HL-60 (cell line): ENCODE measurements at regions not wholly inside any gene's neighbourhood (a gene's known extent, or its start where the extent isn't known, plus 50 kb on each side); places are given as distances from the start of the nearest gene placed in this dataset.

ENCODE experiments used
- CTCF ChIP-seq: IDR thresholded peaks from one replicate; pipeline ENCODE4 v1.5.1; 2011; ENCODE audit warnings: low read length, control low read depth, inconsistent platforms; ENCODE audit not compliant: insufficient read depth
- GABPA ChIP-seq: IDR thresholded peaks from 2 replicates; pipeline ENCODE4 v1.6.1; 2012; ENCODE audit warnings: low read depth
- POLR2AphosphoS5 ChIP-seq: IDR thresholded peaks from 2 replicates; pipeline ENCODE4 v1.6.1; 2012; ENCODE audit warnings: low read depth

GRCh38 chr5:118678746-118679145 is 309.6 kb downstream of the DTWD2 start:
- no peak for TF ChIP-seq CTCF
- TF ChIP-seq POLR2AphosphoS5, result no peak
- TF ChIP-seq GABPA, result no peak
